HG03442 (cell line): ENCODE measurements at regions not wholly inside any gene's neighbourhood (a gene's known extent, or its start where the extent isn't known, plus 50 kb on each side); places are given as distances from the start of the nearest gene placed in this dataset.
"Not testable (repeated sequence)": the region's sequence is repeated elsewhere in the genome, so short reads cannot be mapped to it uniquely, and the experiment has no call there.

Experiments
- ATAC-seq: cut with Tn5 transposase; IDR thresholded peaks from one replicate; pipeline ENCODE4 v1.9.1; 2021; ENCODE audit warnings: mild to moderate bottlenecking, moderate library complexity; ENCODE audit not compliant: unreplicated experiment

- no peak for ATAC-seq
Measured at GRCh38 chr2:18949871-18950270, 360.5 kb upstream of the NT5C1B start.

DNA sequence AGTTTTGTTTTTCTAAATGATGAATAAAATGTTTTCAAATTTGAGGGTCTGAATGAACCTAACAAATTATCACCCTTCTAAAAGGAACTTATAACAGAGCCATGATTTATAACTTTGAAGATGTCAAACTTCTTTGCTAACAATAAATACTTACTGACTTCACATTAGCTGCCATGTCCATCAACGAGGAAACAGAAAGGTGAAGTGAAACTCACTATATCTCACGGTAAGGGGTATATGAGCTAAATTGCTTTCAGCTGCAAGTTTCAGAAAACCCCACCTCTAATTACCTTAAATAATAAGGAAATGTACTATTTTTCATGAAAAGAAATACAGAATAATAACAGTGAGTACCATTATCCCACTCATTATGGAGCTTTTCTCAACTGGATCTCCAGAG is 350.8 kb upstream of the NT5C1B start:
- peak; percentile 78 for ATAC-seq

DNA sequence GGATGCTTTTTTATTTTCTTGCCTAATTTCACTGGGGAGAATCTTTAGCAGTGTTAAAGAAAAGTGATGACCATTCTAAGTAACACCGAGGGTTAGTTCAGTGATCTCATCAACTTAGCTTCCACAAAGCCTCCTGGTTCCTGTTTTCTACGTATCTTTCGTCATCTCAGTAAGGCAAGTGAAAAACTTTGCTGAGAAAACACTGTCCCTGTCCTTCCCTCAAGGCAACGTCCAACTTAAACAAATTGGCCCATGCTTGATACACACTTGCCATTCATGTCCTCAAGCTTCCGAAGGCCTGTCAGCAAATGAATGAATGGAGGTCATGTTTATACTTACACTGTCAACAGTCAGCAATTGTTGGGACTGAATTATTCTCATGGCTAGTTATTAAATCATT is 350.4 kb upstream of the NT5C1B start:
- ATAC-seq, result not testable (repeated sequence)

GRCh38 chr2:18934886-18935285 is 345.5 kb upstream of the NT5C1B start:
- no peak for ATAC-seq

DNA sequence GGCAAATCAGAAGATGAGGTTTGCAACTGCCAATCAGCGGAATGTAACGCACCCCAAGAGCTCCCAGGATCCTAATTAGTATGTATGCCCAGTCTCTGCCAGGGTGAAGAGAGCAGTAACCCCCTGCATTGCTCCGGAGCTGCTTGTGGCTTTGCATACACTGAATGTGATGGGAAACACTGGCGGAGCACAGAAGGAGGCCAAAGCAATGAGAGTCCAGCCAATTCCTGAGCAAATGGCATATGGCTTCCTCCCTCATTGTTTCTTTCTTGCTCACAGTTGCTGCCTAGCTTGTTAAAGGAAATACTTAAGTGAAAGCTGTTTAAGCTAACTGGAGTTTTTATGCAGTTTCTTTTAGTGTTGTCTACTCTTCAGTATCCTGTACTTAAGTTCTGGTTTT is 343.5 kb upstream of the NT5C1B start:
- ATAC-seq, result no peak

GRCh38 chr2:18930971-18931370 is 341.6 kb upstream of the NT5C1B start:
- no peak for ATAC-seq

DNA sequence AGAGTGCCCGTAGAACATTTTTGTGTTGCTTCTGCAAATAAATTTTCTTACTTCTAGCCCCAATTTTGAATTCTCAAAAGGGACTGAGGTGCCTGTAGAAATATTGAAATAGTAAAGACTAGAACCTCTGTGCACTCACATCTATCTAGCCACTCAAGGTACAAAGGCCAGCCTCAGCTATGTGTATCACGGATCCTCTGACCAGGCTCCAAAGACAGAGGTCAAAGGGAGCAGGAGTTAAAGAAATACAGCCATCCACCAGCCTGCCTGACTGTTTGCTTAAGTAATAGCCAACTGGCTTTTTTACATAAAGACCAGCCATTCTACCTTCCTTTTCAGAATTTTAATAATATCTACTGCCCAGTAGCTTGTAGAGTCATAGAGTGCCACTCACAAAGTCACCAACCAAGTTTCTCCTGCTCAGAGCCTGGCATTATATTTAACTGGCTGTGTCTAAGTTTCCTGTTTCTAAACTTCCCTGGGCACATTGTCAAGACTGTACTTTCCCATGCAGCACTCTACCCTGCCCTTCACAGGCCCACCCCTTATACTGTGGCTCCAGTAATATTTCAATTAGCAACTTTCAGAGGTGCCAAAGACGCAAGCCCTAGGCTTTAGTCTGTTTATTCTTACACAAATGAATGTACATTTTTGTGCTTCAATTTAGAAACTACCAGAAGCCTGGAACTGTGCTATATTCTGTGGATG is 338.3 kb upstream of the NT5C1B start:
- ATAC-seq, result no peak

DNA sequence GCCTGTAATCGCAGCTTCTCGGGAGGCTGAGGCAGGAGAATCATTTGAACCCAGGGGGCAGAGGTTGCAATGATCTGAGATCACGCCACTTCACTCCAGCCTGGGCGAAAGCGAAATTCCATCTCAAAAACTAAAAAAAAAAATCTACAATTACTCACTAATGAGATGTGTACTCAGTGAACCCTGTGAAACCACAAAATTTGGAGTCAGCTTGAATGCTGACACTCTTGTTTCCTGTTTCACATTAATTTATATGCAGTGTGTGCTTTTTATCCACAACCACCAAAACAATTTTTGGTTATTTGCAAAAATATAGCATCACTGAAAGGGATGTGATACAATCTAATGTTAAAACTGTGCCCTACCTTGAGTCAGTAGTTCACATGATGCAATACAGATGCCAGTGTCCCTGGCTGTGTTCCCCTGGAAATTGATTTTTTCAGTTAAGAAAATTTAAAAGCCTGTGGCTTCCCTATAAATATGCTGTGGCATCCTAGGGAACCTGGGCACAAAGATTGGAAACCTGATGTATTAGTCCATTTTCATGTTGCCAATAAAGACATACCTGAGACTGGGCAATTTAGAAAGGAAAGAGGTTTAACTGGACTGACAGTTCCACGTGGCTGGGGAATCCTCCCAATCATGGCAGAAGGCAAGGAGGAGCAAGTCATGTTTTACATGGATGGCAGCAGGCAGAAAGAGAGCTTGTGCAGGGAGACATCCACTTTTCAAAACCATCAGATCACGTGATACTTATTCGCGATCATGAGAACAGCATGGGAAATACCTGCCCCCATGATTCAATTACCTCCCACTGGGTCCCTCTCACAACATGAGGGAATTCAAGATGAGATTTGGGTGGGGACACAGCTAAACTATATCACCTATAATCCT is 337.5 kb upstream of the NT5C1B start:
- ATAC-seq, result no peak

DNA sequence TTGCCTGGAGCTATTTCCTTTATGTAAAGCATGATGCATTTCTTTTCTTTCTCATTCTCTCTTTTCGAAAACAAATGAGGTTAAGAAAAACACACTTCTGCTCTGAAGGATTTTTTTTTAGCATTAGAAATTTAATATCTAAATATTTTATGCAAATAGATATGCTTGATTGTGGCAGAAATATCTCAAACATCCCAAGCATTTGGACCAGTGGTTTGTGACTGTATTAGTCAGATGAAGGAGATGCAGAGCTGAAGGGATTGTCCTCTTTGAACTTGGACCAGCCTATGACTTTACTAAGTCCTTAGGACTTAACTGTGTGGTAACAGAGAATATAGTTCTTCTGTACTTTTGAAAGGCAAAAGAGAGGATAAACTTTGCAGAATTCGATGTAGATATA is 335.9 kb upstream of the NT5C1B start:
- ATAC-seq, result no peak

DNA sequence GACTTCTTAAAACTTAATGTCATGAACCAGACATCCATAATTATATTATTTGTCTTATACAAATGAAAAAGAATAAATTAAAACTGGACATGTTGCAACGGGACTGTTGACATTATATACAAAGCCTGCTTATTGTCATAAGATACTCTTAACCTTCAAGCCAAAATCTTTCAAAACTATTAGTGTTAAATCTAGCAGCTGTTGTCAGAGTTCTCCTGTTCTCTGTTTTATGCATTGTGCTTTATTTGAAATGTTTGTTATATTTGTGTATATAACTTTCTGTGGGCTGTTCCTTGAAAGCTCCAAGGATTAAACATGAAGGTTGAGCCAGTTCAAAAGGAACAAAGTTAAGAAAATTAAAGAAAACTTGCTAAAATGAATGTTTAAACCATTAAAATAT is 335.5 kb upstream of the NT5C1B start:
- no peak for ATAC-seq

DNA sequence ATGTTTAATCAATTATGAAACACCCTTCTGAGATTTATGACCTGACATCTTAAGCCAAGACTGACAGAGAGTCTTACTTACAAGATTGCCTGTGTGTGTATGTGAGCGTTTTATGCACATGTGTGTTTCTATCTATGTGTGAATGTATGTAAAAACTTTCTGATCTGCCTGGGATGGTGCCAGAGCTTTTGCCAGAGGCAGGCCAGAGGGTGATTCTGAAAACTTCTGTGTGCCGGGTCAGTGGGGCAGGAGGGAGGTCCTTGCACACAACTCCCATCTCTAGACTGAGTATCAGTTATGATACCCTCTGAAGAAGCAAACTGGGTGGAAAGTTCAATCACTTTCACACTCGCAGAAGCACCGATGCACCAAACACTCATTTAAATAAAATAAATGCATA is 335.0 kb upstream of the NT5C1B start:
- ATAC-seq, result no peak

DNA sequence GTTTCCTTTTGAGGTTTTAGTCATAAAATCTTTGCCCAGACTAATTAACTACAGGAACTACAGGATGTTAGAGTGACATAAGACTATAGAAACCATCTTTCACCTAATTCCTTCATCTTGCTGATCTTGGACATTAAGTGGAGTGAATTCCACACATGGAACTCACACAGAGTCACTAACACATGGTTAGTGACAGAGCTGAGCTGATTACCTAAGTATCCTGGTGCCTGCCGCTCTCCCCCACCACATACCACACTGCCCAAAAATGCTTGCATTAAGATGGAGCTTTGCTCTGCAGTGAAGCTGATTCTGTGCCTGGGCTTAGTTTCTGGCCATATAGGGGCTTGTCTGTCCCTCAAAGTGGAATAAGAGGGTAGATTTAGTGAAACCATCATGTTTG is 332.9 kb upstream of the NT5C1B start:
- no peak for ATAC-seq

DNA sequence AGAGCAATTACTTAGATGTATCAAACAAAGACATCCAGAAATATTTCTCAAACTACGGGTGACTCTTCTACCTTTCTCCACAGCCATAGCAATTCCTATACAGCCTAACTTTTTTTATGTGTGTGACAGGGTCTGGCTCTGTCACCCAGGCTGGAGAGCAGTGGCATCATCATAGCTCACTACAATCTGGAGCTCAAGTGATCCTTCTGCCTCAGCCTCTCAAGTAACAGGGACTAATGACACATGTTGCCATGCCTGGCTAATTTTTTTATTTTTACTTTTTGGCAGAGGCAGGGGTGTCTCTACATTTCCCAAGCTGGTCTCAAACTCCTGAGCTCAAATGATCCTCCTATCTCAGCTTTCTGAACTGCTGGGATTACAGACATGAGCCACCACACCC is 328.9 kb upstream of the NT5C1B start:
- no peak for ATAC-seq

DNA sequence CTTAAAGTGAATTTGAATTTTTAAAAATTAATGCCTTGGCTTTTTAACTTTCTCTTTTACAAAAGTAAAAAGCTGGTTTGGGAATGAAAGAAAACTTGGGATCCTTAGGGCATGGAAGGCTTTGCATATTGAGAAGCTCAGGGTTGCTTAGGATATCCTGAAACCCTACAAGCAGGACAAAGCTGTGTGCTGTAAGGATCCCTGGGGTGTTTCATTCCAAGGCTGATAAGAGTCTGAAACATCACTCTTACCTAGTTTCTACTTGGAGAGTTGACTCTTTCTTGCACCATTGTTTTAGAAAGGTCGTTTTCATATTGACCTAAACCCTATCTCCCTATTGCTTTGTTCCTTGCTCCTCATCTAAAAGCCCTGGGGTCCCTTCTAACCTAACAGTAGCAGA is 325.9 kb upstream of the NT5C1B start:
- ATAC-seq, result no peak

- no peak for ATAC-seq
Measured at GRCh38 chr2:18913512-18913911, 324.1 kb upstream of the NT5C1B start.

- no peak for ATAC-seq
Measured at GRCh38 chr2:18912225-18912888, 323.0 kb upstream of the NT5C1B start.

DNA sequence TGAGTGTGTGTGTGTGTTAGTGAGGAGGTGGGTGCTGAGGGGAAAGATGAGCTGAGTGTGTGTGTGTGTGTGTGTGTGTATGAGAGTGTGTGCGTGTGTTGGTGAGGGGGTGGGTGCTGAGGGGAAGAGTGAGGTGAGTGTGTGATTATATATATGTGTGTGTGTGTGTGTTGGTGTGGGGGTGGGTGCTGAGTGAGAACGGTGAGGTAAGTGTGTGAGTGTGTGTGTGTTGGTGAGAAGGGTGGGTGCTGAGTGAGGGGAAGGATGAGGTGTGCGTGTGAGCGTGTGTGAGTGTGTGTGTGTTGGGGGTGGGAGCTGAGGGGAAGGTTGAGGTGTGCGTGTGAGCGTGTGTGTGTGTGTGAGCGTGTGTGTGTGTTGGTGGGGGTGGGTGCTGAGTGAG is 322.0 kb upstream of the NT5C1B start:
- no peak for ATAC-seq

DNA sequence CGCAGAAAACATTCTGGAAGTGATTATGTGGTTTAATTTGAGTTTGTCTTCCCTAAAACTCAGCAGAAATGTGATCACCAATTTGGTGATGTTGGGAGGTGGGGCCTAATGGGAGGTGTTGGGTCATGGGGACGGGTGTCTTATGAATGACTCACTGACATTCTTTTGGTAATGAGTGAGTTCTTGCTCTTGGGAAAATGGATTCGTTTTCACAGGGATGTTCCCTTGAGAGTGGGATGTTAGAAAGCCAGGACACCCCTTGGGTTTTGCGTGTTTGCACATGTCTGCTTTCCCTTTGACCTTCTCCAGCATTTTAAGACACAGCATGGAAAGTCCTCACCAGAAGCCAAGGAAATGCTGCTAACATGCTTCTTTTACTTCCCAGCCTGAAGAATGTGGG is 321.5 kb upstream of the NT5C1B start:
- no peak for ATAC-seq

GRCh38 chr2:18907937-18908336 is 318.6 kb upstream of the NT5C1B start:
- ATAC-seq, result no peak

- ATAC-seq, result no peak
Measured at GRCh38 chr2:18907508-18907907, 318.1 kb upstream of the NT5C1B start.

- ATAC-seq, result peak; percentile 97
Measured at GRCh38 chr2:18903750-18904149, 314.4 kb upstream of the NT5C1B start.

GRCh38 chr2:18901242-18901641 is 311.9 kb upstream of the NT5C1B start:
- ATAC-seq, result no peak
